GM19397 (cell line): ENCODE measurements at regions not wholly inside any gene's neighbourhood (a gene's known extent, or its start where the extent isn't known, plus 50 kb on each side); places are given as distances from the start of the nearest gene placed in this dataset.

Experiments
- ATAC-seq: cut with Tn5 transposase; IDR thresholded peaks from one replicate; pipeline ENCODE4 v1.9.1; 2021; ENCODE audit warnings: mild to moderate bottlenecking, moderate library complexity; ENCODE audit not compliant: unreplicated experiment

DNA sequence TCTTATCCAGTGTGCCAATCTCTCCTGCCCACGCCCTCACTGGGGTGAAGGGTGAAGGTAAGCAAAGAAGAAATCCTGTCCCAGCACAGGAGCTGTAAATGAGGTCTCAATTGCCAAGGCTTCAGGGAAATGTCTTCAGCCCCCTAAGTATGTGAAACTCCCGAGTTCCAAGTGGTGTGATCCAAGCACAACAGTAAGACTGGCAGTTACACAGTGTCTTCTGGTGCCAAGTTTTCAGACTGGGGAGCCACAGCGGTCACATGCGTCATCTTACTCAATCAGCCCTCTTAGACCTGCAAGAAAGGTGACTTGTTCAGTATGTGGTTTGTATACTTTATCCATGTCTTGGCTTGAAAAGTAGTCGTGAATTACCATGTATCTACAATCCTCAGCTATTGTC lies 55.0 kb upstream of the SPRED2 start:
- no peak for ATAC-seq

DNA sequence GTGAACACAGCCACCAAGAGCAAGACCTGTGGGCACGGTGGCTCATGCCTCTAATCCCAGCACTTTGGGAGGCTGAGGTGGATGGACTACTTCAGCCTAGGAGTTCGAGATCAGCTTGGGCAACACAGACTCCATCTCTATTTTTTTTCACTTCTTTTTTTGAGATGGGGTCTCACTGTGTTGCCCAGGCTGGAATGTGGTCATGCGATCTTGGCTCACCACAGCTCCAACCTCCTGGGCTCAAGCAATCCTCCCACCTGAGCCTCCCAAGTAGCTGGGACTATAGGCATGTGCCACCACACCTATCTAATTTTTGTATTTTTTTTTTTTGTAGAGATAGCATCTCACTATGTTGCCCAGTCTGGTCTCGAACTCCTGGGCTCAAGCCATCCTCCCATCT lies 54.4 kb upstream of the SPRED2 start:
- ATAC-seq: no peak

- ATAC-seq: no peak
Measured at GRCh38 chr2:65486282-65486681, 53.9 kb upstream of the SPRED2 start.

- no peak for ATAC-seq
Measured at GRCh38 chr2:65485839-65486238, 53.4 kb upstream of the SPRED2 start.

DNA sequence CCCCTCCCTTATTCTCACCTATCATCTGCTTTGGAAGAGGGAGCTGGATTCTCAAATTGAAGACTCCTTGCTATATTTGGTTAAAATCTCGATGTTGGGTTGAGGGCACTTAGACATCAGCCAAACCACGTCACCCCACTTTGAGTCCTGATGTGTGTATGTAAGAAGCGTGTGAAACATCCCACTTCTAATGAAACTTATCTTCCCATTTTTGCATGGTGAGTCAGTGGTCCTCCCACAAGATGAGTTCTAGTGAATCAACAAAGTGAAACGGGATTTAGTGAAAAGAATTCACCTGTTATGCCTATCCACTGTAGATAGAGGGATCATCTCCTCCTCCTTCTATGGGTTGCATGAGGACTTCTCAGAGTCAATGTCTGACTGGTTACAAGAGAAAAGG lies 51.4 kb upstream of the SPRED2 start:
- no peak for ATAC-seq

DNA sequence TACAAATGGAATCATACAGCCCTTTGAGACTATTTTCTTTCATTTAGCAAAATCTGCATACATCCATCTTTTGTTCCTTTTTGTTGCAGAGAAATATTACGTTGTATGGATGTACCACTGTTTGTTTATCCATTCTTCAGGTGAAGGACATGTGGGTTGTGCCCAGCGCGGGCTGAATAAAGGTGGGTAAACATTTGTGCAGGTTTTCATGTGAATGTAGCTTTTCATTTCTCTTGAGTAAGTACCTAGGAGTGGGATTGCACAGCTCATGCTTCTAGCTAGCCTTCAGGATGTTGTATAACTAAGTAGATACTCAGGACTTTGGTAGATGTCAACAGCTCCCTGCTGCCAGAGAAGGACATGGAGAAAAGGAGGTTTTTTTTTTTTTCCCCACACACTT lies 50.6 kb upstream of the SPRED2 start:
- ATAC-seq: no peak
